NCI-H2227 treated with DMSO at 0.1 percent for 48 hours (cell line): ENCODE measurements at regions not wholly inside any gene's neighbourhood (a gene's known extent, or its start where the extent isn't known, plus 50 kb on each side); places are given as distances from the start of the nearest gene placed in this dataset.

ENCODE experiments used
- DNase-seq: peaks from one replicate; lab custom pipeline; 2025; lab: John Stamatoyannopoulos, UW

GRCh38 chr10:3424111-3424851 is 251.7 kb upstream of the PITRM1 start:
- peak; percentile 5 for DNase-seq

- no peak for DNase-seq
These were observed 250.8 kb upstream of the PITRM1 start for GRCh38 chr10:3423384-3423783.

- no peak for DNase-seq
These were observed 249.7 kb upstream of the PITRM1 start for GRCh38 chr10:3422282-3422681.

- DNase-seq: no peak
These were observed 249.1 kb upstream of the PITRM1 start for GRCh38 chr10:3421537-3422257.

GRCh38 chr10:3420527-3421469 is 248.2 kb upstream of the PITRM1 start:
- DNase-seq: no peak

- no peak for DNase-seq
These were observed 247.3 kb upstream of the PITRM1 start for GRCh38 chr10:3419719-3420495.

- no peak for DNase-seq
These were observed 246.3 kb upstream of the PITRM1 start for GRCh38 chr10:3418926-3419325.

- no peak for DNase-seq
These were observed 245.6 kb upstream of the PITRM1 start for GRCh38 chr10:3418041-3418754.

GRCh38 chr10:3417096-3417495 is 244.5 kb upstream of the PITRM1 start:
- DNase-seq: no peak

- DNase-seq: no peak
These were observed 243.5 kb upstream of the PITRM1 start for GRCh38 chr10:3415878-3416605.

GRCh38 chr10:3415038-3415736 is 242.6 kb upstream of the PITRM1 start:
- no peak for DNase-seq

- no peak for DNase-seq
These were observed 242.1 kb upstream of the PITRM1 start for GRCh38 chr10:3414667-3415023.

GRCh38 chr10:3413937-3414666 is 241.5 kb upstream of the PITRM1 start:
- DNase-seq: no peak

- DNase-seq: no peak
These were observed 240.1 kb upstream of the PITRM1 start for GRCh38 chr10:3412646-3413045.

GRCh38 chr10:3412071-3412582 is 239.5 kb upstream of the PITRM1 start:
- no peak for DNase-seq

- DNase-seq: no peak
These were observed 238.5 kb upstream of the PITRM1 start for GRCh38 chr10:3411044-3411443.

GRCh38 chr10:3409928-3410327 is 237.3 kb upstream of the PITRM1 start:
- DNase-seq: no peak

GRCh38 chr10:3408603-3409365 is 236.2 kb upstream of the PITRM1 start:
- no peak for DNase-seq
